Suprapubic skin (tissue), 4 donors: ENCODE measurements at regions not wholly inside any gene's neighbourhood (a gene's known extent, or its start where the extent isn't known, plus 50 kb on each side); places are given as distances from the start of the nearest gene placed in this dataset.

ENCODE experiments used
- CTCF ChIP-seq, 2 donors: fragments of 200-600 bp in 1 of 2; fragments of 450-650 bp in 1 of 2; sonication (generic) in 1 of 2; IDR thresholded peaks; one replicate each; pipeline ENCODE4 v1.5.1; 2016 to 2019; ENCODE audit warnings: antibody characterized with exemption in 2 of 2, mild to moderate bottlenecking in 1 of 2, moderate library complexity in 1 of 2
- EP300 ChIP-seq: sonication (generic); formaldehyde crosslinking; IDR thresholded peaks from one replicate; pipeline ENCODE4 v1.6.1; 2017; ENCODE audit warnings: antibody characterized with exemption
- POLR2A ChIP-seq, 2 donors: fragments of 450-650 bp; IDR thresholded peaks; one replicate each; pipeline ENCODE4 v1.6.1; 2017; ENCODE audit warnings: antibody characterized with exemption in 2 of 2, mild to moderate bottlenecking in 2 of 2, moderate library complexity in 2 of 2
- POLR2AphosphoS5 ChIP-seq, 3 donors: sonication (generic); formaldehyde crosslinking; IDR thresholded peaks; one replicate each; pipeline ENCODE4 v1.6.1; 2017; ENCODE audit warnings: antibody characterized with exemption in 3 of 3

- TF ChIP-seq CTCF (IDR thresholded peaks at IDR 0.05) (no peak), POLR2A (IDR thresholded peaks at IDR 0.05) (no peak), EP300 (no peak), POLR2AphosphoS5 (IDR thresholded peaks at IDR 0.05) (no peak)
Observed at GRCh38 chr16:5770118-5770517, 672.5 kb upstream of the EEF2KMT start.
